ENCODE measurements at regions not wholly inside any gene's neighbourhood (a gene's known extent, or its start where the extent isn't known, plus 50 kb on each side); places are given as distances from the start of the nearest gene placed in this dataset.

DNA sequence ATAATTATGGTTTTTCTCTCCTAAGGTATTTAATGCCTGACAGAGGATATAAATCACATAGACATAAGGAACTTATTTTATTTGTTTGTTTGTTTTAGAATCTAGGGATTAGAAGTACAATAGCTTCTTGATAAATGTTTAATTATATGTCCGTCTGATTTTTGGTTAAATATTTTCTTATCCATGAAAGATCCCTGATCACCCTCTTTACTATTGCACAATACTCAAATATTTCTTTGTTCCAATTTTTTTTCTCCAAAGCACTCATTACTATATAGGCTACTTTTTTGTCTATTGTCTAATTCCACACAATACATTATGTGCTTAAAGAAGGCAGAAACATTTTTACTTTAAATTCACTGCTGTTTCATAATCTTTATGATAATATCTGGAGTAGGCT is 875.8 kb downstream of the TDRD15 start:
- Histone ChIP-seq H3K36me3 (ENCODE audit: low read length) (no peaks in the 10 kb centered on the region), H3F3A (ENCODE audit: insufficient read depth) (no peaks in the 10 kb centered on the region), H3K79me2 (ENCODE audit: insufficient read depth, low read length) (no peaks in the 10 kb centered on the region), H3K27me3 (ENCODE audit: low read length) (no peaks in the 10 kb centered on the region), H3K4me3 (ENCODE audit: insufficient read depth, low read length, poor library complexity, severe bottlenecking) (no peak overlapping the region), H4K20me1 (ENCODE audit: low read depth, low read length) (no peaks in the 10 kb centered on the region), H3K9me2 (replicated peaks; ENCODE audit: insufficient read depth, low read length) (no peaks in the 10 kb centered on the region), H2AFZ (ENCODE audit: low read depth, low read length, severe bottlenecking) (no peak overlapping the region), H3K9me3 (ENCODE audit: insufficient read depth, low read length) (no peaks in the 10 kb centered on the region), H3K4me2 (ENCODE audit: low read depth, low read length, poor library complexity, severe bottlenecking) (no peak overlapping the region), H3K27ac (ENCODE audit: low read depth, low read length) (no peak overlapping the region), H3K9ac (ENCODE audit: low read length) (no peak overlapping the region)
- TF ChIP-seq, protein P1, sequence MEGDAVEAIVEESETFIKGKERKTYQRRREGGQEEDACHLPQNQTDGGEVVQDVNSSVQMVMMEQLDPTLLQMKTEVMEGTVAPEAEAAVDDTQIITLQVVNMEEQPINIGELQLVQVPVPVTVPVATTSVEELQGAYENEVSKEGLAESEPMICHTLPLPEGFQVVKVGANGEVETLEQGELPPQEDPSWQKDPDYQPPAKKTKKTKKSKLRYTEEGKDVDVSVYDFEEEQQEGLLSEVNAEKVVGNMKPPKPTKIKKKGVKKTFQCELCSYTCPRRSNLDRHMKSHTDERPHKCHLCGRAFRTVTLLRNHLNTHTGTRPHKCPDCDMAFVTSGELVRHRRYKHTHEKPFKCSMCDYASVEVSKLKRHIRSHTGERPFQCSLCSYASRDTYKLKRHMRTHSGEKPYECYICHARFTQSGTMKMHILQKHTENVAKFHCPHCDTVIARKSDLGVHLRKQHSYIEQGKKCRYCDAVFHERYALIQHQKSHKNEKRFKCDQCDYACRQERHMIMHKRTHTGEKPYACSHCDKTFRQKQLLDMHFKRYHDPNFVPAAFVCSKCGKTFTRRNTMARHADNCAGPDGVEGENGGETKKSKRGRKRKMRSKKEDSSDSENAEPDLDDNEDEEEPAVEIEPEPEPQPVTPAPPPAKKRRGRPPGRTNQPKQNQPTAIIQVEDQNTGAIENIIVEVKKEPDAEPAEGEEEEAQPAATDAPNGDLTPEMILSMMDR (IDR thresholded peaks at IDR 0.05; ENCODE audit: insufficient read depth, low read length, poor library complexity, severe bottlenecking) = no peak
- no peak for TF ChIP-seq EZH2phosphoT487 (conservative IDR thresholded peaks at IDR 0.05; ENCODE audit: low read length)

DNA sequence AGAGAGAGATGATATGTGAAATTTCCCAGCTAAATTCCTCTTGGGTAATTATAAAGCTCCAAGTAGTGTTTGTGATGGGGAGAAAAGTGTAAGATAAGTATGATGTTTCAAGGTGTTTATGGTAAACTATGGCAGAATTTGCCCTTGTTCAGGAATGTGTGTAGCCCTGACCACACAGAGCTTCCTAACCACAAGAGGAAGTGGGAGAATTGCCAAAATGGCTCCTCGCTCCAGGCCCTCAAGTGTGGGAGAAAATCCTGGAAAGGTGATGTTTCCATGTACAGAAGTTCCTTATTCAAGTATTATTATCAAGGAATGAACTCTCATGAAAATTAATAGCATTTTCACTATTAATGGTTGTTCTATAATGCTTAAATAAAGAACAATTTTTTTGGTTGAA is 878.3 kb downstream of the TDRD15 start:
- Histone ChIP-seq H3K4me2 (ENCODE audit: low read depth, low read length, poor library complexity, severe bottlenecking) (no peak overlapping the region), H3K36me3 (ENCODE audit: low read length) (no peaks in the 10 kb centered on the region), H4K20me1 (ENCODE audit: low read depth, low read length) (no peaks in the 10 kb centered on the region), H3F3A (ENCODE audit: insufficient read depth) (no peaks in the 10 kb centered on the region), H3K27ac (ENCODE audit: low read depth, low read length) (no peak overlapping the region), H3K27me3 (ENCODE audit: low read length) (no peaks in the 10 kb centered on the region), H3K9me3 (ENCODE audit: insufficient read depth, low read length) (no peaks in the 10 kb centered on the region), H3K79me2 (ENCODE audit: insufficient read depth, low read length) (no peaks in the 10 kb centered on the region), H3K4me3 (ENCODE audit: insufficient read depth, low read length, poor library complexity, severe bottlenecking) (no peak overlapping the region), H2AFZ (ENCODE audit: low read depth, low read length, severe bottlenecking) (no peak overlapping the region), H3K9me2 (replicated peaks; ENCODE audit: insufficient read depth, low read length) (no peaks in the 10 kb centered on the region; the same call in 1 of the 2 replicates), H3K9ac (ENCODE audit: low read length) (no peak overlapping the region)
- no peak for TF ChIP-seq EZH2phosphoT487 (conservative IDR thresholded peaks at IDR 0.05; ENCODE audit: low read length)
- TF ChIP-seq, protein P1 (IDR thresholded peaks at IDR 0.05; ENCODE audit: insufficient read depth, low read length, poor library complexity, severe bottlenecking) = no peak

DNA sequence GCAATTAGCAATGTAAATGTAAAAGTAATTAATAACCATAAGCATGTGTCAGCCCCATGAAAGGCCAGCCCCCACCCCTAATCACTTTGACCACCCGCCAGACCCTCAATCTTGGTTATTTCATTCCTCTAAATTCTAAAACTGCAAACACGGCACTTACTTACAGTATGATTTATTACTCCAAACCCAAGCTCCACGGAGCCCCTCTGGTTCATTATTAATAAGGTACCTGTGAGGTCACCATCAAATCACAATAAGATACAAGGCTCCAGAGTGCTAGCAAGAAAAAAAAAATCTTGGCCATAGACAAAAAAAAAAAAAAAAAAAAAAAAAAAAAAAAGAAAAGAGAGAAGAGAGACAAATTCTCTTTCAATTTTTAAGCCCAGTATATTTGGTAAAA is 879.5 kb downstream of the TDRD15 start:
- no peak overlapping the region for H3K4me2 ChIP-seq (ENCODE audit: low read depth, low read length, poor library complexity, severe bottlenecking)
- TF ChIP-seq EZH2phosphoT487 (conservative IDR thresholded peaks at IDR 0.05; ENCODE audit: low read length) = no peak
- TF ChIP-seq, protein P1 (IDR thresholded peaks at IDR 0.05; ENCODE audit: insufficient read depth, low read length, poor library complexity, severe bottlenecking) = no peak
- no peaks in the 10 kb centered on the region for H4K20me1 ChIP-seq (ENCODE audit: low read depth, low read length)
- no peak overlapping the region for H3K27ac ChIP-seq (ENCODE audit: low read depth, low read length)
- H3K27me3 ChIP-seq (ENCODE audit: low read length) = no peaks in the 10 kb centered on the region
- H3K79me2 ChIP-seq (ENCODE audit: insufficient read depth, low read length) = no peaks in the 10 kb centered on the region
- no peaks in the 10 kb centered on the region for H3F3A ChIP-seq (ENCODE audit: insufficient read depth)
- no peak overlapping the region for H3K9ac ChIP-seq (ENCODE audit: low read length)
- no peak overlapping the region for H3K4me3 ChIP-seq (ENCODE audit: insufficient read depth, low read length, poor library complexity, severe bottlenecking)
- H2AFZ ChIP-seq (ENCODE audit: low read depth, low read length, severe bottlenecking) = no peak overlapping the region
- no peaks in the 10 kb centered on the region; the same call in 1 of the 2 replicates for H3K9me2 ChIP-seq (replicated peaks; ENCODE audit: insufficient read depth, low read length)
- no peaks in the 10 kb centered on the region for H3K36me3 ChIP-seq (ENCODE audit: low read length)
- H3K9me3 ChIP-seq (ENCODE audit: insufficient read depth, low read length) = no peaks in the 10 kb centered on the region
